ENCODE measurements at regions not wholly inside any gene's neighbourhood (a gene's known extent, or its start where the extent isn't known, plus 50 kb on each side); places are given as distances from the start of the nearest gene placed in this dataset.
"Not testable (repeated sequence)": the region's sequence is repeated elsewhere in the genome, so short reads cannot be mapped to it uniquely, and the experiment has no call there.

DNA sequence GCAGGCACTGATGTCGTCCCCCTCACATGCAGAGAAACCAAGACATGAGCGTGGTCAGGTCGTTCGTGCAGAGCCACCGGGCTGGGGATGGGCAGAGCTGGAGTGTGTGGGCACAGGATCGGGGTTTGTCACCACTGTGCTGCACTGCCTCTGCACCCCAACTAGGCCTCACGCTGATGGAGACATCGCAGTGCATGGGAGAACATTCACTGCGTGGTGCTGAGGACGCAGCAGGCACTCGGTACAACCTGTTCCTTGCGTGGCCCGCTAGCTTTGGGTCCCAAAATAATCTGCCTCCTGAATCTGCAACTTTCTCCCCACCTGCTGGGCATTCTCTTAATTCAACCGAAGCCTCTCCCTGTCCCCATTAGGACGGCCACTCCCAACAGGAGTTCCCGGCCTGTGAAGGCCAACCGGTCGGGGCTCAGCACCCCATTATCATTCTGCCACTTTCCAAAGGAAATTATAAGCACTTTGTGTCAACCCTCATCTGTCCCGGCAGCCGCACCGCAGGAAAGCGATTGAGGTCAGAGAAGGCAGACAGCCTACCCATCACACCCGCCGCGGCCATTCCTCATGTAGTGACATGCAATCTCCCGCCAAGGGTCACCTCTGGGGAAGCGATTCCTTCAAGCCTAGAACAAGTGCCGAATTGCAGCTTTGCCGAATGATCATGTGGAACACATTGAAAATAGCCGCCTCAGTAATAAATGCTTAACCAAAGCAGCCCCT lies 490.4 kb downstream of the MN1 start:
- DNase-seq (ENCODE audit: low read depth, low spot score), result no peak

DNA sequence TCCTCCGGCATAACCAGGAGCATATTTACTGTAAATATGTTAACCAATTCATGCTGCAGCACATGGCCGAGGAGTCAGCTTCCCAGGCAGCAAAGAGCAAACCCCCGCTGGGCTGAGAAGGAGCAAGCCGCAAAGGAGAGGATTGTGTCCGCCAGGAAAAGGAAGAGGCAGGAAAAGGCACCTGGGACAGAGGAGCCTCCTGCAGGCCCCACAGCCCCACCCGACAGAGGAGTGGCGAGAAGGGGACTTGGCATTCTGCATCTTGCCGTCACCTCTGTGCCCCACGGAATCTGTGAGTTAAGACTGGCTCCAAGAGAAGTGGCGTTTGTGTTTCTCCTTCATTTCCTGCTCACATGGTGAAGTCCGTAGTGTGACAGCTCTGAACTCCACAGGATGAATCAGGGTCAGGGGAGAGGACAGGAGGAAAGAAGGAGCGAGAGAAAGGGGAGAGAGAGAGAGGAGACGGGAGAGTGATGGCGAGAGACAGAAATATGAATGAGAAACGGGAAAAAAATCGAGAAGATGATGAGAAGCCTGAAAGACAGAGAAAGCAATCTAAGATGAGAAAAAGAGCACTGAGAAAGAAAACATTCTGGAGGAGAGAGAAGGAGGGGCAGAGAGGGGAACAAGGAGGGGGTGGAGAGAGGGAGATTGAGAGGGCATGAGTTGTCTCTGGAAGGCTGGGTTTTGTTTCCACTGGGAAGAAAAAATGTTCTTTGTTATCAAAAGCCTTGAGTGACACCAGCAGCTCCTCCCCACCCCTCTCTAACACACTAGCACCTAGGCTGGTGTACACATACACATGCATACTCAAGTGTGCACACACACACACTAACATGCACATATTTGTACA lies 489.6 kb downstream of the MN1 start:
- no peak for DNase-seq (ENCODE audit: low read depth, low spot score)

DNA sequence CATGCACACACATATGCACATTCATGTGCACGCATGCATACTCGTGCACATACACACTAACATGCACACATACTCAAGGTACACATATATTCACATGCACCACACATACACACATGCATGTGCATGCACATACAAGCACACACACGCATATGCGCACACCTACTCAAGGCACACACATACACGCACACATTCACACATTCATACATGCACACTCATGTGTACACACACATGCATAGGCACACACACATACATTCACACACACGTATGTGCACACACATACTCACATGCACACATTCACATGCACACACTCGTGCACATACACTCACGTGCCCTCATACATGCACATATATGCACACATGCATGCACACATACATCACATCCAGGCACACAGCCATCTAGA lies 489.0 kb downstream of the MN1 start:
- DNase-seq (ENCODE audit: low read depth, low spot score), result no peak

- no peak for DNase-seq (ENCODE audit: low read depth, low spot score)
These were observed 488.3 kb downstream of the MN1 start for GRCh38 chr22:27312966-27313855.

- DNase-seq (ENCODE audit: low read depth, low spot score), result no peak
These were observed 487.2 kb downstream of the MN1 start for GRCh38 chr22:27314276-27314807.

DNA sequence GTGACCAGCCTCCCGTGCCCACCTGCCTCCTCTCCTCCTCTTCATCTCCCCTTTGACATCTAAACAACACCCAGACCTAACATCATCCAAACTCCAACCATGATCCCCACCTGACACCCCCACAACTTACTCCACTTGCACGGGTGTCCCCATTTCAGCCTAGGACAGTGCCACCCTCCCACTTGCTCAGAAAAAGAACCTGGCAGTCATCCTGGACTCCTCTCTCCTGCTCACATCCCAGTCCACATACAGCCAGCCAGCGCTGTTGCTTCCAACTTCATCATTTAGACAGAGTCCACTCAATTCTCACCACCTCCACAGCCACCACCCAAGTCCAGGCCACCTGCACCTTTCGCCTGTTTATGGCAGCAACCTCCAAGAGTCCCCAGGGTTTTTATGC lies 485.7 kb downstream of the MN1 start:
- DNase-seq (ENCODE audit: low read depth, low spot score), result no peak

DNA sequence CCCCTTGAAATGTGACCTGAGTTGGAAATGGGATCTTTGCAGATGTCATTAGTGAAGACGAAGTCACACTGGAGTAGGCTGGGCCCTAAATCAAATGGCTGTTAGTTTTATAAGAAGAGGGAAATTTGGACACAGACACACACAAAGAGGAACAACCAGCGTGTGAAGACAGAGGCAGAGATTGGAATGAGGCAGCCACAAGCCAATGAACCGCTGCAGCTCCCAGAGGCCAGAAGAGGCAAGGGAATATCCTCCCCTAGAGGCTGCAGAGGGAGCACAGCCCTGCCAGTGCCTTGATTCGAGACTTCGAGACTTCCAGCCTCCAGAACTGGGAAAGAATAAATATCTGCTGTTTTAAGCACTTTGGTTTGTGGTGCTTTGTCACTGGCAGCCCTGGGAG lies 484.5 kb downstream of the MN1 start:
- DNase-seq (ENCODE audit: low read depth, low spot score), result no peak

DNA sequence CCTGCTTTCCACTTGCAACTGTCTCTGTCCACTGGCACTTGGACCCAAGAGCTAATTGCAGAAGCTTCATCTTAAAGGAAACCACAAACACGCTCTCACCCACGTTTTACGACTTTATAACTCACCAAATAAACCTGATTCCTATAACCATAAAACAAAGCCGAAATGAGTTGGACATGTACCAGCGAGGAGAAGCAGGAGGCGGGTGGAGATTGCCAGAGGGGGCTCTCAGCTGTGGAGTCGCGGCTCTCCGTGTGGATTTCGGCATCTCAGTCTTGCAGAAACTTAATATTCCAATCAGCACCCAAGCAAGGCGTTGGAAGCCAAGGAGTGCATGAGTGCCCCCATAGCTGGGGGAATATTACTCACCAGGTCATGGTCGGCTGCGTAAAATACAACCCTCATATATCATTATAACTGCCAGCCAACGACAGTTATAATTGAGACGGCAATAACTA lies 483.6 kb downstream of the MN1 start:
- no peak for DNase-seq (ENCODE audit: low read depth, low spot score)

DNA sequence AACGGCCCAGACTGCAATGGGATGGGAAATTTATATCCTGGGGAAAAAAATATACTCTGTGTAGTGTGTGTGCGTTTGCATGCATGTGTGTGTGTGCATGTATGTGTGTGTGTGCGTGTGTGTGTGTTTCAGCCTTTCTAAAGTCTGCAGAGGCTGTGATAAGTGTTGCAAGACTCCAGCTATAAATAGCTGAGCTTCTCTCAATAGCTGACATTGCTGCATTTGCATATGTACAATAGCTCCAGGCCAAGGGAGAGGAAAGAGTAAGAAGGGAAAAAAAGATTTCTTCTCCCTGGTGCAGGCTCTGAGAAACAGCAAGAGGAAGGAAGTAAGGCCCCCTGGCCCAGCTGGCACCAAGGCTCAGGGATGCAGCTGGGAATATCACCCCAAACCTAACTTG lies 483.0 kb downstream of the MN1 start:
- no peak for DNase-seq (ENCODE audit: low read depth, low spot score)

- no peak for DNase-seq (ENCODE audit: low read depth, low spot score)
These were observed 477.9 kb downstream of the MN1 start for GRCh38 chr22:27323661-27324060.

- not testable (repeated sequence) for DNase-seq (ENCODE audit: low read depth, low spot score)
These were observed 476.6 kb downstream of the MN1 start for GRCh38 chr22:27324908-27325307.

DNA sequence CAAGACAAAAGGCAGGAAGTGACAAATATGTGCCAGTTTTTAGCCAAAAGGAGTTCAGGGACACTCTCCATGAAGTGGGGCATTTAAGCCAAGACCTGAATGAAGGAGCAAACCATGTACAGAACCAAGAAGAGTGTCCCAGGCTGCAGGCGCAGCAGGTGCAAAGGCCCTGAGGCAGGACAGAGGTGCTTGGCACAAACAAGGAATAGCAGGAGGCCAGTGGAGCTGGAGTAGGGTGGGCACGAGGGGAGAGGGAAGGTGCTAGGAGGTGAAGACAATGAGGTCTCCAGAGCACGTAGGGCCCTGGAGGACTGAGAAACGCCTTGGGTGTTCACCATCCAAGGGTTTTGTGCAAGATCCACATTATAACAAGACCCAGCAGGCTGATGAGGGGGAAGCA lies 474.1 kb downstream of the MN1 start:
- no peak for DNase-seq (ENCODE audit: low read depth, low spot score)

- no peak for DNase-seq (ENCODE audit: low read depth, low spot score)
These were observed 473.4 kb downstream of the MN1 start for GRCh38 chr22:27327981-27328721.

DNA sequence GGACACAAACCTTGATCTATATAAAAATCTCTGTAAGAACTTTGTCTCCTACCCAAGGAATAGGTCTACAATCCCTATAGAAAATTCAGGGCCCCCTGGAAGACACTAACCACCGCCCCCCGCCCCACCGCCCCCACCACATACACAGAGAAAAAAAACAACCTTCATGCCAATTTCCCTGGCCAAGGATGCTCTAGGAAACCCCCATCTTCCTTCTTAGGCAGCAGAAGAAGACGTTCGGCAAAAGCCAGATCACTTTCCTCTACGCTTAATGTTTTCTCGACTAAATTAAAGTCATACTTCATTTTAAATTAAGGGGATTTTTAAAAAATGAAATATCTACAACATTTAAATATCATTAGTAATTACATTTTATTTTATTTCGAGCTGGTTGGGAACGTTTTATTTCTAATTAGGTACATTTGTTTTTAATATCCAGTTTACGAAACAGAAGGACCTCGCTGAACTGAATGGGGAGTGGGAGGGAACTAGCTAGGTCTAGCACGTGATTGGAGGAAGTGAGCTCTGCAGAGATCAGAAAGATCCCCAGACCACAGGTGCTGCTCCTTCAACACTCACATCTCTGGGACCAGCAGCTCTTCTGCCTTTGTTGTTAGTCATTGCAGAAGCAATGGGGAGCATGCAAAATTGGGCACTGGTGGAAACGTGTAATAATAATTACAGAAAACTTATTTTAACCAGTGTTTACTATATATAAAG lies 472.3 kb downstream of the MN1 start:
- peak; percentile 67 for DNase-seq (ENCODE audit: low read depth, low spot score)

DNA sequence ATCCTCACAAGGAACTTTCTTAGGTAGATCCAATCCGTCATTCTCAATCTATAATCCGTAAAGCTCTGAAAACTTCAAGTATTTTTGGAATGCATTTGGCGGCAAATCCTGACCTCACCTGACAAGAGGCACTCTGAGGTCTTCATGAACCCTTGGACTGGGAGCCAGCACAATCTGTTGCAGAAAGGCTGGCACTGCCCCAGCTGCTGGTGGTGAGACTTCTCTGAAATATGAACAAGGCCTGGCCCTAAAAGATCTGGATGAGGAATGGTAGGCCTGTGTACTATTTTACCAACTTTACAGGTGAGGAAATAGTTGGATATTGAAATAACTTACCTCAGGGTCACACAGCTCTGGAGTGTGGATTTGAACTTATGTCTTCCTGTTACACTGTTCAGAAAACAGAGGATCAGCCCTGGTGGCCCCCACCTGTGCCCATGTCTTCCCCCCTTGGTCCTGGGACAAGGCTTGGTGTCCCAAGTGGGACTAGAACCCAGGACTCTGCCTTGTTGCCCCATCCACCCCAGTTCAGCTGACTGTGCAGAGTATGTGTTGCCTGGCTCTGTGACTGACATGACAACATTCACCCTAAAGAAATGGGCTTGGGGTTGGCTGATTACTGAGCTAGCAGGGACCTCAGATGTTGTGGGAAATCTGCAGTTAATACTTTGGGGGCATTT lies 471.4 kb downstream of the MN1 start:
- DNase-seq (ENCODE audit: low read depth, low spot score), result no peak

GRCh38 chr22:27331526-27332281 lies 469.9 kb downstream of the MN1 start:
- DNase-seq (ENCODE audit: low read depth, low spot score), result no peak

GRCh38 chr22:27335102-27335660 lies 466.4 kb downstream of the MN1 start:
- DNase-seq (ENCODE audit: low read depth, low spot score), result no peak

All from iPS DF 19.7 (cell line).